ENCODE measurements at regions not wholly inside any gene's neighbourhood (a gene's known extent, or its start where the extent isn't known, plus 50 kb on each side); places are given as distances from the start of the nearest gene placed in this dataset.

- TF ChIP-seq CTCF (IDR thresholded peaks at IDR 0.05 in 8 of 11, conservative IDR thresholded peaks at IDR 0.05 in 3 of 11) (no peak), POLR2AphosphoS5 (IDR thresholded peaks at IDR 0.05) (no peak)
These were observed 317.5 kb upstream of the MCTP2 start for GRCh38 chr15:93913871-93914270.

All from spleen (tissue), 7 donors.